Sigmoid colon (tissue), 4 donors: ENCODE measurements at regions not wholly inside any gene's neighbourhood (a gene's known extent, or its start where the extent isn't known, plus 50 kb on each side); places are given as distances from the start of the nearest gene placed in this dataset.

Experiments used
- CTCF ChIP-seq, 4 experiments: fragments of 450-650 bp in 3 of 4; fragments of 200-600 bp in 1 of 4; IDR thresholded peaks; one replicate each; pipeline ENCODE4 v1.5.1; 2016 to 2019; ENCODE audit warnings: antibody characterized with exemption in 4 of 4, mild to moderate bottlenecking in 3 of 4, moderate library complexity in 2 of 4
- EP300 ChIP-seq, 4 donors: sonication (generic); formaldehyde crosslinking; IDR thresholded peaks; one replicate each; pipeline ENCODE4 v1.6.1; 2017; ENCODE audit warnings: antibody characterized with exemption in 4 of 4
- POLR2A ChIP-seq, 2 donors: fragments of 450-650 bp; IDR thresholded peaks; one replicate each; pipeline ENCODE4 v1.6.1; 2016; ENCODE audit warnings: antibody characterized with exemption in 2 of 2, mild to moderate bottlenecking in 2 of 2, moderate library complexity in 2 of 2

- TF ChIP-seq EP300 (IDR thresholded peaks at IDR 0.05), result no peak
- TF ChIP-seq CTCF (IDR thresholded peaks at IDR 0.05), result no peak
- no peak for TF ChIP-seq POLR2A (IDR thresholded peaks at IDR 0.05)
Measured at GRCh38 chr2:59282374-59283057, 1041.4 kb upstream of the FANCL start.
